ENCODE measurements at regions not wholly inside any gene's neighbourhood (a gene's known extent, or its start where the extent isn't known, plus 50 kb on each side); places are given as distances from the start of the nearest gene placed in this dataset.
A peak's percentile ranks its signal among the peaks of the same experiment; 100 is the strongest.

DNA sequence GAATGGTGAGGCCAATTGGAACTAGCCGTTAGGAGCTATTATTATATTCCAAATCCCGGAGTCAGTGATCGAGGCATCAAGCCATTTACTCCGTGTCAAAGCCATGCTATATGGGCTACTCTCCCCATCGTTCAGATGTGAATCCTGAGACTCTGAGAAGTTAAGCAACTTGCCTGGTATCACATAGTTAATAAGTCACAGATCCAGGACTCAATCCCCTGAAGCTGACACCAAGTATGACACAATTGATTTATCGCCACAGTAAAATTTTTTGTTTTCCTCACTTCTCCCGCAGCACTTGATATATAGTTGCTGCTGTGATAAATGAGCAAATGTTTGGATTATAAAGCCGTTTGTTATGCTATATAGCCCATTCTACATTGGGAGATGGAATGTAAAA is 50.8 kb upstream of the TSHZ2 start:
- no peak for DNase-seq
- Mint-ChIP-seq H3K9me3 (peaks cover 8% of the 10 kb centered on the region), H3K4me1 (peaks cover 67% of the 10 kb centered on the region), H3K27me3 (ENCODE audit: low read depth, poor library complexity) (peaks cover 7% of the 10 kb centered on the region), H3K36me3 (ENCODE audit: low read depth) (no peaks in the 10 kb centered on the region), H3K4me3 (no peak overlapping the region), H3K27ac (peak overlapping the region; percentile 15)
- TF ChIP-seq, protein P1, sequence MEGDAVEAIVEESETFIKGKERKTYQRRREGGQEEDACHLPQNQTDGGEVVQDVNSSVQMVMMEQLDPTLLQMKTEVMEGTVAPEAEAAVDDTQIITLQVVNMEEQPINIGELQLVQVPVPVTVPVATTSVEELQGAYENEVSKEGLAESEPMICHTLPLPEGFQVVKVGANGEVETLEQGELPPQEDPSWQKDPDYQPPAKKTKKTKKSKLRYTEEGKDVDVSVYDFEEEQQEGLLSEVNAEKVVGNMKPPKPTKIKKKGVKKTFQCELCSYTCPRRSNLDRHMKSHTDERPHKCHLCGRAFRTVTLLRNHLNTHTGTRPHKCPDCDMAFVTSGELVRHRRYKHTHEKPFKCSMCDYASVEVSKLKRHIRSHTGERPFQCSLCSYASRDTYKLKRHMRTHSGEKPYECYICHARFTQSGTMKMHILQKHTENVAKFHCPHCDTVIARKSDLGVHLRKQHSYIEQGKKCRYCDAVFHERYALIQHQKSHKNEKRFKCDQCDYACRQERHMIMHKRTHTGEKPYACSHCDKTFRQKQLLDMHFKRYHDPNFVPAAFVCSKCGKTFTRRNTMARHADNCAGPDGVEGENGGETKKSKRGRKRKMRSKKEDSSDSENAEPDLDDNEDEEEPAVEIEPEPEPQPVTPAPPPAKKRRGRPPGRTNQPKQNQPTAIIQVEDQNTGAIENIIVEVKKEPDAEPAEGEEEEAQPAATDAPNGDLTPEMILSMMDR (IDR thresholded peaks at IDR 0.05), result no peak

DNA sequence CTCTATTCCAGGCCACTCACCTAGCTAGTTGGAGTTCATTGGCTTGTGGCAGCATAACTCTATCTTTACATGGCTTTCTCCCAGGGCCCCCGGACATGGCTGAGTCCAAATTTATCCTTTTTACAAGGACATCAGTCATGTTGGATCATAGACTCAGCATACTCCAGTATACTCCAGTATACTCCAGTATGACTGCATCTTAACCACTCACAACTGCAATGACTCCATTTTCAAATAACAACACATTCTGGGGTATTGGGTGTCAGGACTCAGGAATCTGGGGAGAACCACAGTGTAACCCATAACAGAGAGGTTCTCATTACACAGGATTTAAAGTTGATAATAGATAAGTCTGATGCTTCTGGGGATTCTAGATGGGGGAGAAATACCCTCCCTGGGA is 53.8 kb upstream of the TSHZ2 start:
- DNase-seq, result no peak
- H3K4me1 Mint-ChIP-seq, result peaks cover 40% of the 10 kb centered on the region
- H3K36me3 Mint-ChIP-seq (ENCODE audit: low read depth), result peaks cover 6% of the 10 kb centered on the region
- no peak overlapping the region for H3K27ac Mint-ChIP-seq
- H3K4me3 Mint-ChIP-seq, result no peak overlapping the region
- H3K9me3 Mint-ChIP-seq, result peaks cover 29% of the 10 kb centered on the region
- H3K27me3 Mint-ChIP-seq (ENCODE audit: low read depth, poor library complexity), result peaks cover 3% of the 10 kb centered on the region
- TF ChIP-seq, protein P1 (IDR thresholded peaks at IDR 0.05), result no peak

DNA sequence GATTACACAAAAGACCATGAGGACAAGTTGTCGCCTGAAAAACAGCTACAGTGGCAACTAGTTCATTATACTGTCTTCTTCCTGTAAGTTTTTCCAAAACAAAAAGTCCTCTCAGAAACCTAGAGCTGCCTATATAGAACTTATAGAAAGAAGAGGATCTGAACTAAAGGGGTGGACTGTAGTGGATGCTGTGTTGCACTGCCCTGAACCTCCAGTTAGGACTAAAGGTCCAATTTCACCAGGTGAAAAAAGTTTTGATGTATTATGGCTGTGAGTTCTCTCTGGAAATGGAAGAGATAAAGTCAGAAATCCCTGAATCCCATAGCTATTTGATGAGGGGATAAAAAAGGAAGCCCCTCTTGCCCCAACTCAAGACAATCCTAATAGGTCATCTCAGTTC is 56.6 kb upstream of the TSHZ2 start:
- H3K27ac Mint-ChIP-seq, result no peak overlapping the region
- H3K27me3 Mint-ChIP-seq (ENCODE audit: low read depth, poor library complexity), result peaks cover 6% of the 10 kb centered on the region
- DNase-seq, result no peak
- peaks cover 6% of the 10 kb centered on the region for H3K36me3 Mint-ChIP-seq (ENCODE audit: low read depth)
- H3K9me3 Mint-ChIP-seq, result peaks cover 23% of the 10 kb centered on the region
- no peak overlapping the region for H3K4me3 Mint-ChIP-seq
- TF ChIP-seq, protein P1 (IDR thresholded peaks at IDR 0.05), result no peak
- peaks cover 17% of the 10 kb centered on the region for H3K4me1 Mint-ChIP-seq

DNA sequence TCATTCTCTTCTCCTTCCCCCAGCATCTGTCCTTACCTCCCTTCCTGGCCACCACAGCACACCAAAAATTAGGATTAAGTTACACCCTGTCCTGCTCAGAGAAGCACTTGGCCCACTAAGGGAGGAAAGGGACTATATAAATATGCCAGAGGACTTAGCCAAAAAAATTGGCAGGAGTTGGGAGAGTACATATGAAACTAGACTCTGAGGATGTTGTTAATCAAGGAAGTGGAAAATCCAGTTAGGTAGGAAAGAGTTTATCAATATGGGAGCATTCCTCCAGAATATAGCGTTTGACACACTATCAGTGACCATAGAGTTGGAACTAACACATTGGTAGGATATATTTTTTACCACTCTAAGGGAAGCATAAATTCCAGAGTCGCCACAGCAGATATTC is 57.3 kb upstream of the TSHZ2 start:
- H3K4me3 Mint-ChIP-seq, result no peak overlapping the region
- H3K27ac Mint-ChIP-seq, result no peak overlapping the region
- H3K9me3 Mint-ChIP-seq, result peaks cover 23% of the 10 kb centered on the region
- H3K36me3 Mint-ChIP-seq (ENCODE audit: low read depth), result peaks cover 6% of the 10 kb centered on the region
- TF ChIP-seq, protein P1 (IDR thresholded peaks at IDR 0.05), result no peak
- H3K27me3 Mint-ChIP-seq (ENCODE audit: low read depth, poor library complexity), result peaks cover 6% of the 10 kb centered on the region
- H3K4me1 Mint-ChIP-seq, result peaks cover 10% of the 10 kb centered on the region
- DNase-seq, result no peak

DNA sequence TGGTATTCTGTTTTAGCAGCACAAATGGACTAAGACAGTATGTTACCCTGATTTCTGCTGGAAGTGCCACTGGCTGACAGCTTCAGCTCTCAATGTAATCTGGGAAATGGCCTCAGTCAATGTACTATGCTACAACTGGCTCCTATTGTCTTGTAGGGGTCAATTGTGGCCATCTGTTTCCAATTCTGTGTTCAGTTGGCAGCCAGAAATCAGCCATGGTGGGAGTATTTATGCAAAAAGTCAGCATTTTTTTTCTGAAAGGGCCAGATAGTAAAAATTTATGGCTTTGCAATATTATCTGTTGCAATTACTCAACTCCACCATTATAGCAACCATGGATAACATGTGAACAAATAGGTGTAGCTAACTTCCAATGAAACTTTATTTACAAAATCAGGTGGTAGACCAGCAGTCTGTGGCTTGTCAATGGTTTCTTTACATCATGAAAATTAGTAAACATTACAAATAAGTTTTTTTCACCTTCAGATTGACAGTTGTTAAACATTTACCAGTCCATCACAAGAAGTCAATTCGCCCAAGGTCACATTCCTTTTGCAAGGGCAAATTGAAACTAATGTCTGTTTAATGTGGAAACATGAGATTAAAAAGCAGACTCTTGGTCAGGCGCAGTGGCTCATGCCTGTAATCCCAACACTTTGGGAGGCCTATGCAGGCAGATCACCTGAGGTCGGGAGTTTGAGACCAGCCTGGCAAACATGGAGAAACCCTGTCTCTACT is 58.3 kb upstream of the TSHZ2 start:
- TF ChIP-seq, protein P1 (IDR thresholded peaks at IDR 0.05), result no peak
- peaks cover 12% of the 10 kb centered on the region for H3K27me3 Mint-ChIP-seq (ENCODE audit: low read depth, poor library complexity)
- H3K27ac Mint-ChIP-seq, result no peak overlapping the region

More for the DNA sequence above, 58.3 kb upstream of the TSHZ2 start:
- H3K4me1 Mint-ChIP-seq, result no peaks in the 10 kb centered on the region
- H3K36me3 Mint-ChIP-seq (ENCODE audit: low read depth), result peaks cover 6% of the 10 kb centered on the region
- H3K9me3 Mint-ChIP-seq, result peaks cover 23% of the 10 kb centered on the region
- DNase-seq, result no peak
- no peak overlapping the region for H3K4me3 Mint-ChIP-seq

Data from nephron progenitor cell (in vitro differentiated cells).